GM12865 (cell line): ENCODE measurements at regions not wholly inside any gene's neighbourhood (a gene's known extent, or its start where the extent isn't known, plus 50 kb on each side); places are given as distances from the start of the nearest gene placed in this dataset.
"Not testable (repeated sequence)": the region's sequence is repeated elsewhere in the genome, so short reads cannot be mapped to it uniquely, and the experiment has no call there.

ENCODE experiments used
- DNase-seq: peaks from one replicate; pipeline ENCODE4 v3.0.0; 2010; ENCODE audit warnings: low read depth
- H3K4me3 ChIP-seq: 2 replicates; pipeline ENCODE4 v1.5.1; 2011; ENCODE audit warnings: mild to moderate bottlenecking, low read depth, low read length, control low read depth
- CTCF ChIP-seq: IDR thresholded peaks from 2 replicates; pipeline ENCODE4 v1.5.1; 2011; ENCODE audit warnings: low read length, control low read depth, low read depth, inconsistent platforms; ENCODE audit not compliant: insufficient read depth; ENCODE audit errors: missing control alignments

GRCh38 chr17:13885550-13885949 is 183.8 kb upstream of the COX10 start:
- no peak for TF ChIP-seq CTCF
- no peak overlapping the region for H3K4me3 ChIP-seq
- no peak for DNase-seq

GRCh38 chr17:13885953-13886889 is 183.1 kb upstream of the COX10 start:
- DNase-seq = no peak
- no peak for TF ChIP-seq CTCF
- H3K4me3 ChIP-seq = no peak overlapping the region

- TF ChIP-seq CTCF = no peak
- DNase-seq = no peak
Measured at GRCh38 chr17:13888056-13888609, 181.2 kb upstream of the COX10 start.

GRCh38 chr17:13908971-13909370 is 160.3 kb upstream of the COX10 start:
- H3K4me3 ChIP-seq, DNase-seq: not testable (repeated sequence)

More at GRCh38 chr17:13888056-13888609, 181.2 kb upstream of the COX10 start:
- no peak overlapping the region for H3K4me3 ChIP-seq

GRCh38 chr17:13909901-13910519 is 159.3 kb upstream of the COX10 start:
- no peak overlapping the region for H3K4me3 ChIP-seq
- TF ChIP-seq CTCF = no peak
- no peak for DNase-seq

- H3K4me3 ChIP-seq = no peak overlapping the region
- no peak for DNase-seq
- no peak for TF ChIP-seq CTCF
Measured at GRCh38 chr17:13917634-13918033, 151.7 kb upstream of the COX10 start.

GRCh38 chr17:13918247-13918646 is 151.1 kb upstream of the COX10 start:
- DNase-seq = no peak
- no peak for TF ChIP-seq CTCF
- H3K4me3 ChIP-seq = no peak overlapping the region
